Tibial nerve (tissue), 3 donors: ENCODE measurements at regions not wholly inside any gene's neighbourhood (a gene's known extent, or its start where the extent isn't known, plus 50 kb on each side); places are given as distances from the start of the nearest gene placed in this dataset.

Experiments used
- EP300 ChIP-seq, 2 donors: sonication (generic); formaldehyde crosslinking; IDR thresholded peaks; one replicate each; pipeline ENCODE4 v1.6.1; 2017; ENCODE audit warnings: antibody characterized with exemption in 2 of 2, mild to moderate bottlenecking in 1 of 2
- POLR2A ChIP-seq, 2 donors: fragments of 450-650 bp; IDR thresholded peaks; one replicate each; pipeline ENCODE4 v1.6.1; 2017; ENCODE audit warnings: antibody characterized with exemption in 2 of 2, mild to moderate bottlenecking in 2 of 2, moderate library complexity in 2 of 2

DNA sequence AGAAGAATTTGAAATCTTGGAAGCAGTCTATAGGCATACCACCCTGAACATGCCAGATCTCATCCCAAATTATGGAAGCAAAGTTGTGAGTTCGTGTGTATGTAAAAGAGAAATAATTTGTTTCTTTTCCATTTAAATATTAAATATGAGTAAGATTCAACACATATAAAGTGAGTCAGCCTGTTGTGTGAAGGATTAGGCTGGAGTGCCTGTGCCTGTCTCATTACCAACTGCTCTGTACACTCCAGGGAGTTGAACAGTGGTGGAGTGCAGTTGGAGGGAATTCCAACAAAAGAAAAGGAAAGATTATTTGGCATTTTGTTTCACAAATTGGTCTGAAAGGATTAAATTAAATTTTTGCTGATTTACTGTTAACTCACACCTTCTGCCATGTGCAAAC is 435.6 kb downstream of the FAT4 start:
- TF ChIP-seq POLR2A (IDR thresholded peaks at IDR 0.05) = no peak
- TF ChIP-seq EP300 (IDR thresholded peaks at IDR 0.05) = no peak
